ENCODE measurements at regions not wholly inside any gene's neighbourhood (a gene's known extent, or its start where the extent isn't known, plus 50 kb on each side); places are given as distances from the start of the nearest gene placed in this dataset.

DNA sequence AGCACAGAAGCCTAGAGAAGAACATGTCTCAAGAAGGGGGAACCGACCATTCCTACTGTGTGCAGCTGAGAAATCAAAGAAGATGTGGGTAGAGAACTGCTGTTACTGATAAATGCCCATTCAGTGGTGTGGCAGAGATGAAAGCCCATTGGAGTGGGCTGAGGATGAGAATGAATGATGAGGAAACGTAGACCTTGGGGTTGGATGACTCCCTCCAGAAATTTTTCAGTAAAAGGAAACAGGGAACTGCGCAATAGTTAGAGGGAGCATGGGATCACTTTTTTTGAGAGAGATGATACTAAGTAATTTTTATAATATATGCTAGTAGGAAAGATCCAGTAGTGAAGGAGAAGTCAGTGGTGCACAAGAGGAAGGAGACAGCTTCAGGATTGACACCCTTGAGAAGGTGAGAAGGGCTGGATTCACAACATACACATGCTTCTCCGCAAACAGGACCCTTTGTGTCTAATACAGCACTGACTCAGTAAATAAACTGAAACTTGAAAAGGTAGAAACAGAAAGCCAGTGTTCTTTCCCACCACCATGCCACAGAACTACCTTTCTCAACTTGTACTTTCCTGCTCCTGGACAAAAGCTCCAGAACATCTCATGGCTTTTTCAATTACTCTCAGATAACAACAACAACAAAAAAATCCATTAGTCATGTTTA, 104.7 kb upstream of the IL6 start:
- ChIA-PET POLR2A (ENCODE audit: partially characterized antibody) (no interaction called here), CTCF (ENCODE audit: partially characterized antibody) (no interaction called here)
- Histone ChIP-seq H2BK20ac (ENCODE audit: low read length) (no peak overlapping the region; the same call in 1 of the 2 replicates), H3K36me3 (ENCODE audit: control insufficient read depth in 2 of 4, insufficient read depth in 4 of 4, low read length in 3 of 4) (no peaks in the 10 kb centered on the region; a peak in 1 of 8 replicates), H2BK120ac (replicated peaks; ENCODE audit: low read depth, low read length) (no peak overlapping the region), H3K56ac (replicated peaks; ENCODE audit: insufficient read length, low read depth, low read length) (no peak overlapping the region), H3K23ac (ENCODE audit: insufficient read length) (no peak overlapping the region), H3K9me3 (ENCODE audit: insufficient read depth in 2 of 2, low read depth in 1 of 2, low read length in 1 of 2) (peaks cover 5 to 6% of the 10 kb centered on the region in 2 experiments), H3K23me2 (ENCODE audit: low read depth, low read length) (no peaks in the 10 kb centered on the region), H2AFZ (ENCODE audit: low read length) (no peak overlapping the region), H3K9ac (replicated peaks in 1 of 4; ENCODE audit: extremely low read depth in 1 of 4, low read depth in 3 of 4, low read length in 3 of 4) (no peak overlapping the region), H3K79me2 (ENCODE audit: control insufficient read depth in 1 of 2, insufficient read depth in 2 of 2, low read length in 2 of 2) (no peaks in the 10 kb centered on the region), H4K5ac (ENCODE audit: insufficient read length, low read depth, low read length) (no peak overlapping the region), H3K4me2 (ENCODE audit: insufficient read depth in 1 of 2, low read depth in 2 of 2, low read length in 2 of 2) (no peak overlapping the region), H4K8ac (ENCODE audit: extremely low read depth, insufficient read depth, low read length) (no peak overlapping the region), H3K79me1 (ENCODE audit: low read depth, low read length) (no peaks in the 10 kb centered on the region), H4K91ac (replicated peaks; ENCODE audit: insufficient read length, low read length) (no peak overlapping the region), H3K27ac (ENCODE audit: low read depth, low read length) (no peak overlapping the region), H4K20me1 (replicated peaks in 1 of 2; ENCODE audit: control insufficient read depth in 1 of 2, insufficient read depth in 2 of 2, low read length in 2 of 2) (no peaks in the 10 kb centered on the region), H3K27me3 (replicated peaks in 1 of 4; ENCODE audit: control insufficient read depth in 3 of 4, extremely low read depth in 1 of 4, insufficient read depth in 3 of 4, low read length in 3 of 4) (no peaks in the 10 kb centered on the region), H2BK15ac (ENCODE audit: low read length) (0 out of 2 replicates have a peak overlapping the region, but pooled peaks have one; percentile 12), H3K4me1 (replicated peaks in 1 of 4; ENCODE audit: control insufficient read depth in 3 of 4, insufficient read depth in 4 of 4, low read length in 3 of 4) (no peaks in the 10 kb centered on the region), H2BK5ac (ENCODE audit: low read depth, low read length) (no peak overlapping the region), H3K4ac (replicated peaks; ENCODE audit: insufficient read length, low read depth, low read length) (no peak overlapping the region), H2AK5ac (ENCODE audit: low read depth, low read length) (no peak overlapping the region), H3K4me3 (ENCODE audit: extremely low read depth in 1 of 4, insufficient read depth in 2 of 4, low read depth in 3 of 4, low read length in 4 of 4) (no peak overlapping the region), H3K14ac (ENCODE audit: insufficient read length) (no peak overlapping the region), H2BK12ac (ENCODE audit: low read depth, low read length) (no peak overlapping the region), H3K18ac (ENCODE audit: extremely low read depth, low read length) (no peak overlapping the region)
- FAIRE-seq (no peak), DNase-seq (ENCODE audit: low read depth in 1 of 2, low spot score in 2 of 2) (no peak)
- WGBS, 2 experiments (ENCODE audit: extremely low coverage in 1 of 2, insufficient coverage in 1 of 2, insufficient read length in 1 of 2, insufficient replicate concordance in 2 of 2, low coverage in 1 of 2, low lambda C conversion rate in 2 of 2, missing lambda C conversion rate in 1 of 2) = 83% methylated on average over 4 of the region's 4 CpGs; no CpG with 5 or more reads in 1 of the 2 experiments
- no peak for TF ChIP-seq FOSL1 (IDR thresholded peaks at IDR 0.05; ENCODE audit: insufficient read depth, low read depth, low read length)
- TF ChIP-seq CTBP2 (IDR thresholded peaks at IDR 0.05; ENCODE audit: borderline replicate concordance, insufficient read depth, insufficient read length, low read length) = no peak
- no peak for TF ChIP-seq TAF1 (IDR thresholded peaks at IDR 0.05; ENCODE audit: low read depth, low read length)
- no peak for TF ChIP-seq SAP30 (IDR thresholded peaks at IDR 0.05; ENCODE audit: insufficient read depth, insufficient replicate concordance, low read length)
- TF ChIP-seq TBP (IDR thresholded peaks at IDR 0.05; ENCODE audit: low read depth, low read length) = no peak
- TF ChIP-seq JUN (IDR thresholded peaks at IDR 0.05; ENCODE audit: low read depth, low read length) = no peak
- no peak for TF ChIP-seq SRF (IDR thresholded peaks at IDR 0.05; ENCODE audit: low read depth, low read length)
- no peak for TF ChIP-seq KDM5A (IDR thresholded peaks at IDR 0.05; ENCODE audit: low read length)
- TF ChIP-seq CREB1 (IDR thresholded peaks at IDR 0.05) = no peak
- TF ChIP-seq POLR2A (IDR thresholded peaks at IDR 0.05; ENCODE audit: control extremely low read depth in 1 of 2, low read depth in 2 of 2, low read length in 2 of 2) = no peak
- no peak for TF ChIP-seq SP2 (IDR thresholded peaks at IDR 0.05; ENCODE audit: low read length)
- no peak for TF ChIP-seq RAD21 (IDR thresholded peaks at IDR 0.05 in 1 of 2, conservative IDR thresholded peaks at IDR 0.05 in 1 of 2; ENCODE audit: low read depth in 2 of 2, low read length in 2 of 2)
- TF ChIP-seq SIRT6 (IDR thresholded peaks at IDR 0.05; ENCODE audit: low read length) = no peak
- TF ChIP-seq, protein P1, sequence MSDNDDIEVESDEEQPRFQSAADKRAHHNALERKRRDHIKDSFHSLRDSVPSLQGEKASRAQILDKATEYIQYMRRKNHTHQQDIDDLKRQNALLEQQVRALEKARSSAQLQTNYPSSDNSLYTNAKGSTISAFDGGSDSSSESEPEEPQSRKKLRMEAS (IDR thresholded peaks at IDR 0.05) = no peak
